ENCODE measurements at regions not wholly inside any gene's neighbourhood (a gene's known extent, or its start where the extent isn't known, plus 50 kb on each side); places are given as distances from the start of the nearest gene placed in this dataset. TPM values are rescaled to one million over a fixed set of nuclear protein-coding genes. Genes with fewer than 3 reads are reported as not detected.

Small RNA genes lying in the stretch of these regions (small RNA-seq; reads per million reads assigned to genes)
- not detected for gene RN7SKP157 (ENCODE audit: insufficient read depth)
- gene RNU6-913P (ENCODE audit: insufficient read depth) = not detected
